Caco-2 (cell line): ENCODE measurements at regions not wholly inside any gene's neighbourhood (a gene's known extent, or its start where the extent isn't known, plus 50 kb on each side); places are given as distances from the start of the nearest gene placed in this dataset.

Source experiments
- BruUV-seq: library from RNA; stranded (reverse); fragments of 400-500 nt; replicated peaks from 2 replicates; lab custom pipeline; 2021; lab: Mats Ljungman, UMichigan
- CTCF ChIA-PET: fragments of 300-600 bp; sonication (Branson Sonifier 250); formaldehyde crosslinking; loops from one replicate; lab custom pipeline; 2022; ENCODE audit warnings: antibody characterized with exemption; lab: Charles Lee
- POLR2A ChIA-PET: fragments of 300-600 bp; sonication (Branson Sonifier 250); formaldehyde crosslinking; loops from one replicate; lab custom pipeline; 2022; ENCODE audit warnings: antibody characterized with exemption; lab: Charles Lee
- DNase-seq, 2 experiments: peaks; one replicate each; pipeline versions ENCODE4 v3.0.0 to v3.0.0-alpha.2; 2020 to 2022
- H3K27me3 ChIP-seq: replicated peaks from 2 replicates; pipeline ENCODE4 v1.6.0; 2011; ENCODE audit warnings: low read length; ENCODE audit not compliant: control insufficient read depth, insufficient read depth
- H3K36me3 ChIP-seq: 2 replicates; pipeline ENCODE4 v1.5.1; 2011; ENCODE audit warnings: low read length; ENCODE audit not compliant: control insufficient read depth, insufficient read depth
- H3K4me1 ChIP-seq: fragments of 250-450 bp; sonication (Bioruptor Pico); 2 replicates; pipeline ENCODE4 v1.5.1; 2020; ENCODE audit warnings: mild to moderate bottlenecking
- H3K4me3 ChIP-seq: 2 replicates; pipeline ENCODE4 v1.5.1; 2011; ENCODE audit warnings: low read depth, mild to moderate bottlenecking, control low read depth, low read length
- H3K9me3 ChIP-seq: fragments of 250-450 bp; sonication (Bioruptor Pico); 2 replicates; pipeline ENCODE4 v1.5.1; 2020; ENCODE audit warnings: mild to moderate bottlenecking, moderate library complexity
- H3K27ac Mint-ChIP-seq: one replicate; pipeline ENCODE4 v1.8.0; 2022; ENCODE audit warnings: mixed read lengths; ENCODE audit not compliant: unreplicated experiment
- H3K27me3 Mint-ChIP-seq: one replicate; pipeline ENCODE4 v1.8.0; 2022; ENCODE audit warnings: mixed read lengths; ENCODE audit not compliant: insufficient read depth, unreplicated experiment
- H3K36me3 Mint-ChIP-seq: one replicate; pipeline ENCODE4 v1.8.0; 2022; ENCODE audit warnings: mild to moderate bottlenecking, mixed read lengths; ENCODE audit not compliant: insufficient read depth, unreplicated experiment
- H3K4me1 Mint-ChIP-seq: one replicate; pipeline ENCODE4 v1.8.0; 2022; ENCODE audit warnings: low read depth, mixed read lengths; ENCODE audit not compliant: unreplicated experiment
- H3K4me3 Mint-ChIP-seq: one replicate; pipeline ENCODE4 v1.8.0; 2022; ENCODE audit warnings: mild to moderate bottlenecking, moderate library complexity, mixed read lengths; ENCODE audit not compliant: unreplicated experiment
- H3K9me3 Mint-ChIP-seq: one replicate; pipeline ENCODE4 v1.8.0; 2022; ENCODE audit warnings: mixed read lengths; ENCODE audit not compliant: unreplicated experiment
- CTCF ChIP-seq, 2 experiments: fragments of 200-600 bp in 1 of 2; IDR thresholded peaks; 1 replicate in 1 of 2; 2 replicates in 1 of 2; pipeline versions ENCODE4 v1.5.1 to v1.8.0; 2011 to 2022; ENCODE audit warnings: antibody characterized with exemption in 1 of 2, control low read depth in 1 of 2, inconsistent platforms in 1 of 2, low read depth in 1 of 2, low read length in 1 of 2, mild to moderate bottlenecking in 1 of 2, moderate library complexity in 1 of 2; ENCODE audit not compliant: insufficient read depth in 1 of 2, severe bottlenecking in 1 of 2, unreplicated experiment in 1 of 2
- intact Hi-C: fragments of 100-400 bp; cut with micrococcal nuclease; formaldehyde crosslinking; loops from one replicate; pipeline ENCODE4 v1.10.0; 2022; ENCODE audit not compliant: unreplicated experiment

GRCh38 chr10:62543571-62544355 lies 169.6 kb downstream of the ZNF365 start:
- no peaks in the 10 kb centered on the region for H3K36me3 Mint-ChIP-seq
- no peaks in the 10 kb centered on the region for H3K9me3 Mint-ChIP-seq
- no peak for DNase-seq
- peaks cover 6% of the 10 kb centered on the region for H3K27me3 Mint-ChIP-seq
- TF ChIP-seq CTCF (IDR thresholded peaks at IDR 0.05; ENCODE audit: insufficient read depth in 1 of 2, low read depth in 1 of 2, low read length in 1 of 2, severe bottlenecking in 1 of 2, unreplicated experiment in 1 of 2): no peak
- Histone ChIP-seq H3K27me3 (no peaks in the 10 kb centered on the region), H3K9me3 (0 out of 2 replicates have a peak, but pooled peaks cover 3% of the 10 kb centered on the region), H3K4me1 (no peaks in the 10 kb centered on the region), H3K36me3 (no peaks in the 10 kb centered on the region), H3K4me3 (no peak overlapping the region)
- intact Hi-C loops: no loop called here
- no peak overlapping the region for H3K27ac Mint-ChIP-seq
- ChIA-PET POLR2A (no interaction called here), CTCF (no interaction called here)
- H3K4me1 Mint-ChIP-seq: no peaks in the 10 kb centered on the region
- no peak overlapping the region for H3K4me3 Mint-ChIP-seq
- no TSS peak for BruUV-seq

GRCh38 chr10:62545160-62546066 lies 171.2 kb downstream of the ZNF365 start:
- Histone ChIP-seq H3K36me3 (no peaks in the 10 kb centered on the region), H3K4me1 (no peaks in the 10 kb centered on the region), H3K27me3 (no peaks in the 10 kb centered on the region), H3K9me3 (0 out of 2 replicates have a peak, but pooled peaks cover 3% of the 10 kb centered on the region), H3K4me3 (no peak overlapping the region)
- no peak overlapping the region for H3K4me3 Mint-ChIP-seq
- no peaks in the 10 kb centered on the region for H3K9me3 Mint-ChIP-seq
- POLR2A ChIA-PET: no interaction called here
- BruUV-seq: no TSS peak
- DNase-seq: no peak
- peaks cover 8% of the 10 kb centered on the region for H3K27me3 Mint-ChIP-seq
- intact Hi-C loops: no loop called here
- no peaks in the 10 kb centered on the region for H3K4me1 Mint-ChIP-seq
- CTCF ChIA-PET: no interaction called here
- no peak for TF ChIP-seq CTCF (IDR thresholded peaks at IDR 0.05; ENCODE audit: insufficient read depth in 1 of 2, low read depth in 1 of 2, low read length in 1 of 2, severe bottlenecking in 1 of 2, unreplicated experiment in 1 of 2)
- no peak overlapping the region for H3K27ac Mint-ChIP-seq
- H3K36me3 Mint-ChIP-seq: no peaks in the 10 kb centered on the region

GRCh38 chr10:62548686-62549085 lies 174.5 kb downstream of the ZNF365 start:
- Mint-ChIP-seq H3K27ac (no peak overlapping the region), H3K27me3 (peaks cover 15% of the 10 kb centered on the region), H3K9me3 (no peaks in the 10 kb centered on the region), H3K36me3 (no peaks in the 10 kb centered on the region), H3K4me1 (no peaks in the 10 kb centered on the region), H3K4me3 (no peak overlapping the region)
- no peak overlapping the region for H3K4me3 ChIP-seq
- H3K36me3 ChIP-seq: no peaks in the 10 kb centered on the region
- H3K4me1 ChIP-seq: no peaks in the 10 kb centered on the region
- ChIA-PET CTCF (no interaction called here), POLR2A (no interaction called here)
- intact Hi-C loops: no loop called here
- BruUV-seq: no TSS peak
- no peak for DNase-seq
- TF ChIP-seq CTCF (IDR thresholded peaks at IDR 0.05; ENCODE audit: insufficient read depth in 1 of 2, low read depth in 1 of 2, low read length in 1 of 2, severe bottlenecking in 1 of 2, unreplicated experiment in 1 of 2): no peak
- H3K9me3 ChIP-seq: no peaks in the 10 kb centered on the region
- H3K27me3 ChIP-seq: no peaks in the 10 kb centered on the region
